Muscle layer of duodenum (tissue), 2 donors: ENCODE measurements at regions not wholly inside any gene's neighbourhood (a gene's known extent, or its start where the extent isn't known, plus 50 kb on each side); places are given as distances from the start of the nearest gene placed in this dataset.

ENCODE experiments used
- H3K27ac ChIP-seq: one replicate; pipeline ENCODE4 v1.7.0; 2013; ENCODE audit warnings: mild to moderate bottlenecking, low read length
- H3K27me3 ChIP-seq: one replicate; pipeline ENCODE4 v1.7.0; 2013; ENCODE audit warnings: low read depth, mild to moderate bottlenecking, control low read depth, low read length
- H3K36me3 ChIP-seq, 2 donors: one replicate each; pipeline ENCODE4 v1.7.0; 2013; ENCODE audit warnings: low read length in 2 of 2, control low read depth in 1 of 2, mild to moderate bottlenecking in 1 of 2; ENCODE audit not compliant: insufficient read depth in 2 of 2, control insufficient read depth in 1 of 2
- H3K4me1 ChIP-seq, 2 donors: one replicate each; pipeline ENCODE4 v1.7.0; 2013; ENCODE audit warnings: low read length in 2 of 2, mild to moderate bottlenecking in 2 of 2, control low read depth in 1 of 2, moderate library complexity in 1 of 2; ENCODE audit not compliant: insufficient read depth in 2 of 2, control insufficient read depth in 1 of 2
- H3K4me3 ChIP-seq, 2 donors: one replicate each; pipeline ENCODE4 v1.7.0; 2013; ENCODE audit warnings: low read length in 2 of 2, low read depth in 1 of 2, mild to moderate bottlenecking in 1 of 2
- H3K9me3 ChIP-seq, 2 donors: one replicate each; pipeline ENCODE4 v1.7.0; 2013; ENCODE audit warnings: low read length in 2 of 2, control low read depth in 1 of 2, mild to moderate bottlenecking in 1 of 2; ENCODE audit not compliant: control insufficient read depth in 1 of 2
- donor health status: healthy.

DNA sequence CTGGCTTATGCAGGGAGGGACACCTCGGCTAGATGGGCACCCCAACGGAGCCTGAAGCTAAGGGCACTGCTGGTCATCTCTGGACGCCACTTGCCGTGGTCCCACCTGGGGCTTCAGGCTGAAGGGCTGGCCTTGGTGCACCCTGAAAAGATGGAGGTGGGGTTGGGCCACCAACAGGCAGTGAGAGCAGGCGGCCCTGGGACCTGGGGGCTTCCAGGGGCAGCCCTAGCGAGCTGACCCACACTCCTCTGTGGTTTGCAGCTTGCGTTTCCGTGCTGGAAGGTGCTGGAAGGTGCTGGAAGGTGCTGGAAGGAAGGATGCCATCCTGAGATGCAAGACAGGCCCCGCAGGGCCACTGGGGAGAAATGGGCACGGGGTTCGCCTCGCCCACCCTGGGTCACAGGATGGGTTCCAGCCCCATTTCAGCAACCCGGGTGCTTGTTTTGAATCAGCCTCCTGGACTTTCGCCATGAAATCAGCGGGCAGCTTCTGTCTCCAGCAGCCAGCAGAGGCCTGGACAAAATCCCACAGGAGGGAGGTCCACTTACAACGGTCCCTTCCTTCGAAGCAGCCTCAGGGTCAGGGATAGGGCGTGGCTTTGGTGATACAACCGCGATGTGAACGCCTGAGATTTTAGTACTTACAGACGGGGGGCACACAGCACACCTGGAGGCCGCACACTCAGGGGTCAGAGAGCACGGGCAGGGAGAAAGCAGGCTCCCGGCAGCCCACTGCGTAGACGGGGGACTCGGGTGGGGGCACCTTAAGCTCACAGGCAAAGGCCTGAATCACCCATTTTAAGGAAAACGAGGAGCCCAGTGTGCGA, 303.1 kb upstream of the IRX4 start:
- Histone ChIP-seq H3K27me3 (no peaks in the 10 kb centered on the region), H3K9me3 (no peaks in the 10 kb centered on the region), H3K4me3 (no peak overlapping the region), H3K4me1 (no peaks in the 10 kb centered on the region), H3K27ac (no peak overlapping the region), H3K36me3 (no peaks in the 10 kb centered on the region)

DNA sequence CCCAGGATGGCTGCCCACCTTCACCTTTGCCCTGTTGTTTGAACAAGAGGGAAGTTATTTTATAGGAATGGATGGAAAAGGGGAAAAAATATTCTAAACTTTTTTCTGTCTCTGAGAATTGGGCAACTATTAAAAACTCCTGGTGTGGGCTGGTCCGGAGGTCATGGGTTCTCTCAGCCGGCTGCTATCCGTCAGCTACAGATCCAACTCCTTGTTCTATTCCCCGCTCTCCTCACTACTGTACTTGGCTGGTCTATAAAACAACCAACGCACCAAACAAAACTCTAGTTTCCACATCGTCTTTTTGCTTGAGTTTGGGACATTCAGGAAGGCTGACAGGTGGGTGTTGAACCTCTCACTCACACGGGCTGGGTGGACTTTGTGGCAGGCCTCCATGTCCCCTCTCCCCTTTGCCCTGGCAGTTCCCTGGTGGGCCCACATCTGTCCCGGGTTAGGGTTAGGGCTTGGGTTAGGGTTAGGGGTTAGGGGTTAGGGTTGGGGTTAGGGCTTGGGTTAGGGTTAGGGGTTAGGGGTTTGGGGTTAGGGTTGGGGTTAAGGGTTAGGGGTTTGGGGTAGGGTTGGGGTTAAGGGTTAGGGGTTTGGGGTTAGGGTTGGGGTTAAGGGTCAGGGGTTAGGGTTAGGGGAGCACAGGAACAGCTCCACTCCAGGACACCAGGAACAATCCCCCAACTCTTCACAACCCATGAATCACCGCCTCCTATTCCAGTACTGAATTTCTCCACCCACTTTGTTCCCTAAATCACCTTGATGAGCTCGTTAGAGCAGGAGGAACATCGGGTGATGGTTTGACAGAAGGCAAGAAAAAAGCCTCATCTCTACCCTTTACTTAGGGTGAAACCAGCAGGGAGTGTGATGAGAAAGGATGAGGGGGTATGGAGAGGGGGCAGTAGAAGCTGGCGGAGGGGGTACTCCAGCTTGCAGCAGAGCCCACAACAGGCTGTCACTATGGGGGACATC, 302.1 kb upstream of the IRX4 start:
- H3K4me3 ChIP-seq = no peak overlapping the region
- H3K4me1 ChIP-seq = no peaks in the 10 kb centered on the region
- H3K27ac ChIP-seq = peak overlapping the region; percentile 51
- H3K9me3 ChIP-seq = no peaks in the 10 kb centered on the region
- no peaks in the 10 kb centered on the region for H3K36me3 ChIP-seq
- no peaks in the 10 kb centered on the region for H3K27me3 ChIP-seq

DNA sequence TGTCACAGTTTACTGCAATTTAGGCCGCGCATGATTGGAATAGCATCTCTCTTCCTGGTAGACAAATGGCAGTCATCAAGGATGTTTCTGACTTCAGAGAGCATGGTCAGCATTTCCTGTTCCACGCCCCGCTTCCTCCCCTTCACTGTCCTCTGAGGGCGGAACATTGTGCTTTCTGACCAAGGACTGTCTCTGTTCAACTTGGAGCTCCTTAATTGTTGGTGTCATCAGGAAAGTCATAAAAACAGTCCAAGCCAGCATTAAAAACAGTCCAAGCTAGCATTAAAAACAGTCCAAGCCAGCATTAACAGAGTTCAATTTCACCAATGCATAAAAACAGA, 301.3 kb upstream of the IRX4 start:
- Histone ChIP-seq H3K4me1 (no peaks in the 10 kb centered on the region), H3K4me3 (no peak overlapping the region), H3K27me3 (no peaks in the 10 kb centered on the region), H3K36me3 (no peaks in the 10 kb centered on the region), H3K27ac (peak overlapping the region; percentile 51), H3K9me3 (no peaks in the 10 kb centered on the region)

- Histone ChIP-seq H3K9me3 (no peaks in the 10 kb centered on the region), H3K36me3 (no peaks in the 10 kb centered on the region), H3K4me1 (no peaks in the 10 kb centered on the region), H3K4me3 (no peak overlapping the region), H3K27ac (no peak overlapping the region), H3K27me3 (no peaks in the 10 kb centered on the region)
Observed at GRCh38 chr5:2183154-2184025, 300.7 kb upstream of the IRX4 start.

GRCh38 chr5:2182020-2182419, 299.3 kb upstream of the IRX4 start:
- no peaks in the 10 kb centered on the region for H3K9me3 ChIP-seq

GRCh38 chr5:2181557-2181956, 298.8 kb upstream of the IRX4 start:
- H3K27me3 ChIP-seq = no peaks in the 10 kb centered on the region

More at GRCh38 chr5:2182020-2182419, 299.3 kb upstream of the IRX4 start:
- Histone ChIP-seq H3K4me3 (no peak overlapping the region), H3K27ac (no peak overlapping the region), H3K36me3 (no peaks in the 10 kb centered on the region), H3K4me1 (no peaks in the 10 kb centered on the region), H3K27me3 (no peaks in the 10 kb centered on the region)

DNA sequence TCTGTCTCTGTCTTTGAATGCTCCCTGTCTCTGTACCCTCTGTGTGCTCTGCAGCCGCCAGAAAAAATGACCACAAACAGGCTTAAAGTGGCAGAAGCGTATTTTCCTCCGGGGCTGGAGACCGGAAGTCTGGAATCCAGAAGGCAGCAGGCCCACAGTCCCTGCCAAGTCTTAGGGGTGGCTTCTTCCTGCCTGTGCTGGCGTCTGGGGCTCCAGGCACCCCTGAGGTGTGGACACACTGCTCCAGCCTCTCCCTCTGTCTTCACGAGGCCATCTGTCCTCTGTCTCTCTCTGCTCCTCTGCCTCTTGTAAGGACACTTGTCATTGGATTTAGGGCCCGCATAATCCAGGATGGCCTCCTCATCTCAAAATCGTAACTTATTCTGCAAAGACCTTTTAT, 298.4 kb upstream of the IRX4 start:
- H3K27me3 ChIP-seq = no peaks in the 10 kb centered on the region
- no peak overlapping the region for H3K27ac ChIP-seq
- H3K36me3 ChIP-seq = no peaks in the 10 kb centered on the region
- no peaks in the 10 kb centered on the region for H3K9me3 ChIP-seq
- no peak overlapping the region for H3K4me3 ChIP-seq
- no peaks in the 10 kb centered on the region for H3K4me1 ChIP-seq

More at GRCh38 chr5:2181557-2181956, 298.8 kb upstream of the IRX4 start:
- Histone ChIP-seq H3K4me1 (no peaks in the 10 kb centered on the region), H3K9me3 (no peaks in the 10 kb centered on the region), H3K36me3 (no peaks in the 10 kb centered on the region), H3K4me3 (no peak overlapping the region), H3K27ac (no peak overlapping the region)

GRCh38 chr5:2180456-2180855, 297.7 kb upstream of the IRX4 start:
- Histone ChIP-seq H3K9me3 (no peaks in the 10 kb centered on the region), H3K4me1 (no peaks in the 10 kb centered on the region), H3K27me3 (no peaks in the 10 kb centered on the region), H3K36me3 (no peaks in the 10 kb centered on the region), H3K27ac (no peak overlapping the region), H3K4me3 (no peak overlapping the region)

GRCh38 chr5:2179861-2180260, 297.1 kb upstream of the IRX4 start:
- Histone ChIP-seq H3K9me3 (no peaks in the 10 kb centered on the region), H3K27me3 (no peaks in the 10 kb centered on the region), H3K36me3 (no peaks in the 10 kb centered on the region), H3K4me3 (no peak overlapping the region), H3K27ac (no peak overlapping the region), H3K4me1 (no peaks in the 10 kb centered on the region)

- H3K27ac ChIP-seq = no peak overlapping the region
- H3K27me3 ChIP-seq = no peaks in the 10 kb centered on the region
- no peaks in the 10 kb centered on the region for H3K9me3 ChIP-seq
- no peaks in the 10 kb centered on the region for H3K36me3 ChIP-seq
- H3K4me1 ChIP-seq = no peaks in the 10 kb centered on the region
- no peak overlapping the region for H3K4me3 ChIP-seq
Observed at GRCh38 chr5:2178528-2178927, 295.8 kb upstream of the IRX4 start.

DNA sequence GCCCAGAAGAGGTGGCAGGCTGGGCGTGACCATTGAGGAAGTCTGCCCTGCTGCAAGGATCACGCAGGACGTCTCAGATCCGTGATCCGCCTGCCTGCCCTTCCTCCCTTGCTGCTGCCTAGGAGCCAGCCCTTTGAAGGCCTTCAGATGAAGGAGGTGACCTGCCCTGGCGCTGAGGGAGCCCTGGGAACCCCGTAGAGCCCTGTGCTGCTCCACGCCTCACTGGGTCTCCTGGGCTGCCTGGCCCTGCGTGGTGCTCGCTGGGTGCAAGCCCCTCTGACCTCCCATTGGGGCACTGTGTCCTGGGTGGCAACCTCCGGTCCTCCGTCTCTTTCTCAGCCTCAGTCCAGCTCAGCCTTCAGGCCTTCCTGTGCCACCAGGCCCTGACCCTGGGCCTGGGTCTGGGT, 295.3 kb upstream of the IRX4 start:
- H3K9me3 ChIP-seq = no peaks in the 10 kb centered on the region
- H3K27me3 ChIP-seq = no peaks in the 10 kb centered on the region
- H3K36me3 ChIP-seq = no peaks in the 10 kb centered on the region
- no peak overlapping the region for H3K4me3 ChIP-seq
- H3K4me1 ChIP-seq = no peaks in the 10 kb centered on the region
- H3K27ac ChIP-seq = no peak overlapping the region
